K562 (cell line): ENCODE measurements at regions not wholly inside any gene's neighbourhood (a gene's known extent, or its start where the extent isn't known, plus 50 kb on each side); places are given as distances from the start of the nearest gene placed in this dataset.

ENCODE experiments used
- ATAC-seq: fragments of 200-7000 bp; cut with Tn5 transposase; 3 replicates; pipeline ENCODE4 v1.9.1; 2020; ENCODE audit warnings: moderate library complexity
- BruUV-seq: library from RNA; stranded (reverse); fragments of 400-500 nt; replicated peaks from 2 replicates; lab custom pipeline; 2021; lab: Mats Ljungman, UMichigan
- CTCF ChIA-PET: fragments of 300-600 bp; formaldehyde crosslinking; extraction: SDS; loops from one replicate; lab custom pipeline; 2021; ENCODE audit warnings: low intra/inter-chr PET ratio; lab: Yijun Ruan, JAX
- POLR2A ChIA-PET: fragments of 300-600, 350-650 bp; sonication (Branson Sonifier 250); formaldehyde crosslinking; extraction: SDS; loops from one replicate; lab custom pipeline; 2021; ENCODE audit warnings: antibody characterized with exemption, inconsistent platforms; lab: Yijun Ruan, JAX
- DNase-seq, 4 experiments: peaks; one replicate each; pipeline versions ENCODE4 v3.0.0 to v3.0.0-alpha.2; 2011 to 2018; ENCODE audit warnings: low spot score in 3 of 4, mixed read lengths in 3 of 4; ENCODE audit errors: extremely low read depth in 1 of 4
- FAIRE-seq: peaks from 2 replicates; lab custom pipeline; 2011; peaks lifted over from hg19 to GRCh38; lab: Jason Lieb, UNC
- H2AFZ ChIP-seq: 2 replicates; pipeline ENCODE4 v1.6.0; 2011; ENCODE audit warnings: low read depth, low read length, control low read depth, inconsistent platforms
- H3K27ac ChIP-seq: fragments of 200-600 bp; 3 replicates; pipeline ENCODE4 v1.8.0; 2011; ENCODE audit warnings: low read depth, mild to moderate bottlenecking, control low read depth, inconsistent platforms, low read length, moderate library complexity, mixed read lengths; ENCODE audit errors: extremely low read depth
- H3K27me3 ChIP-seq, 2 experiments: fragments of 300-600 bp in 1 of 2; 2 replicates in 1 of 2; 3 replicates in 1 of 2; pipeline versions ENCODE4 v1.6.0 to v1.8.0; 2011; ENCODE audit warnings: inconsistent platforms in 2 of 2, low read length in 2 of 2, mild to moderate bottlenecking in 1 of 2, mixed read lengths in 1 of 2, moderate library complexity in 1 of 2; ENCODE audit not compliant: control insufficient read depth in 2 of 2, insufficient read depth in 2 of 2
- H3K36me3 ChIP-seq: fragments of 300-600 bp; 3 replicates; pipeline ENCODE4 v1.8.0; 2011; ENCODE audit warnings: mild to moderate bottlenecking, low read length, inconsistent platforms; ENCODE audit not compliant: control insufficient read depth, insufficient read depth
- H3K4me1 ChIP-seq, 2 experiments: fragments of 200-600 bp in 1 of 2; replicated peaks in 1 of 2; 2 replicates in 1 of 2; 3 replicates in 1 of 2; pipeline versions ENCODE4 v1.5.1 to v1.8.0; 2011; ENCODE audit warnings: inconsistent platforms in 2 of 2, low read length in 2 of 2, mild to moderate bottlenecking in 1 of 2, mixed read lengths in 1 of 2, moderate library complexity in 1 of 2; ENCODE audit not compliant: control insufficient read depth in 2 of 2, insufficient read depth in 2 of 2
- H3K4me2 ChIP-seq: 2 replicates; pipeline ENCODE4 v1.6.1; 2011; ENCODE audit warnings: low read length, control low read depth, inconsistent platforms, mixed read lengths; ENCODE audit not compliant: insufficient read depth
- H3K4me3 ChIP-seq: fragments of 200-600 bp; sonication (generic), shearing (Covaris generic); 2 replicates; pipeline ENCODE4 v1.5.1; 2016; ENCODE audit warnings: control low read depth, inconsistent platforms
- H3K79me2 ChIP-seq: fragments of 200-600 bp; 3 replicates; pipeline ENCODE4 v1.8.0; 2011; ENCODE audit warnings: low read length, inconsistent platforms; ENCODE audit not compliant: control insufficient read depth, insufficient read depth
- H3K9ac ChIP-seq, 2 experiments: 2 replicates each; pipeline versions ENCODE4 v1.6.0 to v1.6.1; 2011; ENCODE audit warnings: low read depth in 2 of 2, low read length in 2 of 2, control low read depth in 1 of 2, inconsistent platforms in 1 of 2, mild to moderate bottlenecking in 1 of 2, mixed read lengths in 1 of 2; ENCODE audit not compliant: insufficient read depth in 1 of 2
- H3K9me1 ChIP-seq: one replicate; pipeline ENCODE4 v1.6.0; 2011; ENCODE audit warnings: inconsistent platforms, mild to moderate bottlenecking, low read length, moderate library complexity; ENCODE audit not compliant: control insufficient read depth, insufficient read depth
- H3K9me3 ChIP-seq: replicated peaks from 2 replicates; pipeline ENCODE4 v1.5.1; 2011; ENCODE audit warnings: low read depth, low read length, inconsistent platforms; ENCODE audit not compliant: control insufficient read depth, insufficient read depth
- H4K20me1 ChIP-seq: replicated peaks from 2 replicates; pipeline ENCODE4 v1.6.1; 2011; ENCODE audit warnings: low read length, inconsistent platforms, mixed read lengths; ENCODE audit not compliant: control insufficient read depth, insufficient read depth
- FOXA1 ChIP-seq: fragments of 450-650 bp; IDR thresholded peaks from 2 replicates; pipeline ENCODE4 v1.6.1; 2016; ENCODE audit warnings: mild to moderate bottlenecking, borderline replicate concordance
- NBN ChIP-seq: fragments of 450-650 bp; IDR thresholded peaks from 2 replicates; pipeline ENCODE4 v1.6.1; 2016; ENCODE audit warnings: low read depth, mild to moderate bottlenecking
- NFXL1 ChIP-seq: fragments of 450-650 bp; formaldehyde crosslinking; IDR thresholded peaks from 2 replicates; pipeline ENCODE4 v1.4.0; 2021; ENCODE audit warnings: mild to moderate bottlenecking
- NKRF ChIP-seq: fragments of 450-650 bp; IDR thresholded peaks from 2 replicates; pipeline ENCODE4 v1.6.1; 2016; ENCODE audit warnings: borderline replicate concordance
- SNRNP70 ChIP-seq: fragments of 200-400 bp; formaldehyde crosslinking; optimal IDR thresholded peaks from 2 replicates; pipeline ENCODE3; 2017; ENCODE audit warnings: low read depth, low read length
- ZNF511 ChIP-seq: sonication (generic); formaldehyde crosslinking; IDR thresholded peaks from 2 replicates; pipeline ENCODE4 v1.8.0; 2022; ENCODE audit warnings: mild to moderate bottlenecking, missing genetic modification reagents
- ZNF778 ChIP-seq: fragments of 450-650 bp; formaldehyde crosslinking; IDR thresholded peaks from 2 replicates; pipeline ENCODE4 v1.4.0; 2020; ENCODE audit warnings: mild to moderate bottlenecking, moderate library complexity
- ZSCAN29 ChIP-seq: fragments of 450-650 bp; IDR thresholded peaks from 2 replicates; pipeline ENCODE4 v1.6.1; 2017
- WGBS: fragments of 100-300 bp; shearing (Covaris generic); methylation state at CpG from one replicate; pipeline ENCODE4 v1.1.6; 2016; ENCODE audit warnings: low coverage, mixed read lengths; ENCODE audit not compliant: insufficient coverage; ENCODE audit errors: missing lambda C conversion rate; 5-methylcytosine and 5-hydroxymethylcytosine counted together
- in situ Hi-C: fragments of 300-500 bp; cut with MboI; formaldehyde crosslinking; loops from 4 replicates; pipeline ENCODE4 v1.15.0; 2018; ENCODE audit warnings: inconsistent platforms, mixed read lengths
- intact Hi-C: fragments of 100-400 bp; cut with micrococcal nuclease; formaldehyde crosslinking; loops from 2 replicates; pipeline ENCODE4 v1.14.2; 2022

- Histone ChIP-seq H3K9me3 (no peaks in the 10 kb centered on the region), H3K27me3 (no peaks in the 10 kb centered on the region), H2AFZ (no peak overlapping the region), H3K9me1 (no peaks in the 10 kb centered on the region), H3K4me3 (no peak overlapping the region), H3K4me2 (no peak overlapping the region), H4K20me1 (no peaks in the 10 kb centered on the region), H3K36me3 (no peaks in the 10 kb centered on the region), H3K79me2 (no peaks in the 10 kb centered on the region), H3K4me1 (no peaks in the 10 kb centered on the region), H3K9ac (no peak overlapping the region), H3K27ac (no peak overlapping the region)
- ChIA-PET POLR2A (no interaction called here), CTCF (no interaction called here)
- FAIRE-seq = no peak
- TF ChIP-seq NFXL1 (CRISPR knock-in tag) = no peak
- TF ChIP-seq ZNF778 (CRISPR knock-in tag) = no peak
- TF ChIP-seq SNRNP70 = no peak
- TF ChIP-seq NKRF = no peak
- no peak for TF ChIP-seq FOXA1
- TF ChIP-seq ZSCAN29 = no peak
- TF ChIP-seq ZNF511 (CRISPR knock-in tag) = no peak
- TF ChIP-seq NBN = no peak
- in situ Hi-C loops = no loop called here
- DNase-seq = no peak
- BruUV-seq = no TSS peak
- intact Hi-C loops = no loop called here
- WGBS = 2% methylated on average over 7 of the region's 8 CpGs
- no peak for ATAC-seq
These were observed 509.5 kb downstream of the DTWD2 start for GRCh38 chr5:118478852-118479251.
